Testis (tissue), 2 donors: ENCODE measurements at regions not wholly inside any gene's neighbourhood (a gene's known extent, or its start where the extent isn't known, plus 50 kb on each side); places are given as distances from the start of the nearest gene placed in this dataset.

ENCODE experiments used
- DNase-seq: peaks from one replicate; pipeline ENCODE4 v3.0.0-alpha.2; 2019
- H3K27ac ChIP-seq, 2 donors: fragments of 200-600 bp; sonication (generic); one replicate each; pipeline ENCODE4 v1.5.1; 2019
- H3K27me3 ChIP-seq: fragments of 200-600 bp; sonication (generic); one replicate; pipeline ENCODE4 v1.5.1; 2019
- H3K36me3 ChIP-seq: fragments of 200-600 bp; sonication (generic); one replicate; pipeline ENCODE4 v1.5.1; 2017; ENCODE audit warnings: low read depth; ENCODE audit errors: missing control alignments
- H3K4me1 ChIP-seq: fragments of 200-600 bp; sonication (generic); one replicate; pipeline ENCODE4 v1.5.1; 2019
- H3K4me3 ChIP-seq, 2 donors: fragments of 200-600 bp; sonication (generic); one replicate each; pipeline ENCODE4 v1.5.1; 2017 to 2019
- H3K9me3 ChIP-seq: fragments of 200-600 bp; sonication (generic); one replicate; pipeline ENCODE4 v1.5.1; 2017
- POLR2A ChIP-seq: fragments of 450-650 bp; IDR thresholded peaks from one replicate; pipeline ENCODE4 v1.6.1; 2017; ENCODE audit warnings: antibody characterized with exemption, mild to moderate bottlenecking, moderate library complexity
- WGBS, 2 donors: methylation state at CpG; one replicate each; pipeline ENCODE4 v1.1.5; 2018; 5-methylcytosine and 5-hydroxymethylcytosine counted together
- intact Hi-C: fragments of 100-400 bp; cut with DNase I; formaldehyde crosslinking; loops from one replicate; pipeline ENCODE4 v1.15.1; 2023; ENCODE audit warnings: low total_unique reads
- TF ChIP-seq, protein P1 (sequence below), 3 experiments: fragments of 450-650 bp in 2 of 3; fragments of 200-600 bp in 1 of 3; sonication (generic) in 1 of 3; IDR thresholded peaks; one replicate each; pipeline ENCODE4 v1.5.1; 2016 to 2019; ENCODE audit warnings: antibody characterized with exemption in 3 of 3, mild to moderate bottlenecking in 2 of 3, moderate library complexity in 1 of 3

DNA sequence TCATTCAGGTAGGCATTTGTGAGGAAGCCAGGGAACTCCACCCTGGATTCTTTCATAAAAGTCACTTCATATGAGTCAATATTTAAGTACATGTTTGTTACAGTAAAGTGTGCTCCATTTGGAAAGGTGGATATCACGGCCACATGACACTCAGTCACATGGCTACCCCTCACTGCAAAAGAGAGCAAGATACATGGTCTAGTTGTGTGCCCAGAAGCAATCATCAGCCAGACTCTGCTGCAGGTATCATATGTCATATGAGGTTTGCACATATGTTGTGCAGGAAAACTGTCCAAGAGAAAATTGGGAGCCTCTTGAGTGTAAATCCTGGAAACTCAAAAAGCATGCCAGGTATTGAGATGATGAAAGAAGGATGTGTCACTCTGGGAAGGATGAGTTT, 55.0 kb upstream of the NMNAT3 start:
- no peaks in the 10 kb centered on the region for H3K9me3 ChIP-seq
- intact Hi-C loops: no loop called here
- TF ChIP-seq, protein P1, sequence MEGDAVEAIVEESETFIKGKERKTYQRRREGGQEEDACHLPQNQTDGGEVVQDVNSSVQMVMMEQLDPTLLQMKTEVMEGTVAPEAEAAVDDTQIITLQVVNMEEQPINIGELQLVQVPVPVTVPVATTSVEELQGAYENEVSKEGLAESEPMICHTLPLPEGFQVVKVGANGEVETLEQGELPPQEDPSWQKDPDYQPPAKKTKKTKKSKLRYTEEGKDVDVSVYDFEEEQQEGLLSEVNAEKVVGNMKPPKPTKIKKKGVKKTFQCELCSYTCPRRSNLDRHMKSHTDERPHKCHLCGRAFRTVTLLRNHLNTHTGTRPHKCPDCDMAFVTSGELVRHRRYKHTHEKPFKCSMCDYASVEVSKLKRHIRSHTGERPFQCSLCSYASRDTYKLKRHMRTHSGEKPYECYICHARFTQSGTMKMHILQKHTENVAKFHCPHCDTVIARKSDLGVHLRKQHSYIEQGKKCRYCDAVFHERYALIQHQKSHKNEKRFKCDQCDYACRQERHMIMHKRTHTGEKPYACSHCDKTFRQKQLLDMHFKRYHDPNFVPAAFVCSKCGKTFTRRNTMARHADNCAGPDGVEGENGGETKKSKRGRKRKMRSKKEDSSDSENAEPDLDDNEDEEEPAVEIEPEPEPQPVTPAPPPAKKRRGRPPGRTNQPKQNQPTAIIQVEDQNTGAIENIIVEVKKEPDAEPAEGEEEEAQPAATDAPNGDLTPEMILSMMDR (IDR thresholded peaks at IDR 0.05): no peak
- TF ChIP-seq POLR2A: no peak
- no peak for DNase-seq
- 80 to 87% methylated on average over 1 of the region's 1 CpG for WGBS, 2 donors
- H3K4me1 ChIP-seq: no peaks in the 10 kb centered on the region
- no peak overlapping the region for H3K4me3 ChIP-seq
- H3K27ac ChIP-seq: no peak overlapping the region
- no peaks in the 10 kb centered on the region for H3K36me3 ChIP-seq
- no peaks in the 10 kb centered on the region for H3K27me3 ChIP-seq

DNA sequence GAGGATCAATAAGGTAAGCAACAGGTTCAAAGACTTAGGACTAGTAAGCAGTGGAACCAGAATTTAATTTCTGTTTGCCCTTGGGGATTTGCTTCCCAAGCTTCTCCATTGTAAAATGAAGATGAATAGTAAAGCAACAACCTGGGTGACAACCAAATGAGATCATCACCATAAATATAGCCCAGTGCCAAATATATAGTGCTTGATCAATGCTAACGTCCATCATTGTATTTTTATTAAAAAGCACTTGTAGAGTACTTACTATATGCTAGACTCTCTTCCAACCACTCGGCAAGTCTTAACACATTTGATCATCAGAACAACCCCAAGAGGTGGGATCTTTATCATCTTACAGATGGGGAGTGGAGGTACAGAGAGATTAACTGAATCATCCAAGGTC, 51.5 kb upstream of the NMNAT3 start:
- TF ChIP-seq, protein P1 (IDR thresholded peaks at IDR 0.05): no peak
- TF ChIP-seq POLR2A: no peak
- DNase-seq: no peak
- intact Hi-C loops: no loop called here

DNA sequence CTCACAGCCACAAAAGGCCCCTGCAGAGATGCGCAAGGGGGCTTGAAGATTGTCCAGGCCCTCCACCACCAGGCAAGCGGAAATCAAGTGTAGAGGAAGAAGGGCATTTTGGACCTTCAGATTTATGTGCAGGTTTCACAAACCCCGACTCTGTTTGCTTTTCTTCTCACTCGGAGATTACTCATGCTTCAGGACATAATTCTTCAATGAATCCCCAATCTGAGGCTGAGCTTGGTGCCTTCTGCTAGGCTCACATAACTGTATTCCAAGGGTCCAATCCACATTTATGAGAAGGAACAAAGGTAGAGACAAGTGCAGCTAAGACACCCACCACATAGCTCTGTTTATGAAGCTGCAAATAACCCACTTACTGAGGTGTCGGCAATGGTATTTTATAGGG, 50.6 kb upstream of the NMNAT3 start:
- WGBS, 2 donors: 85 to 90% methylated on average over 5 of the region's 5 CpGs
- no peaks in the 10 kb centered on the region for H3K36me3 ChIP-seq
- TF ChIP-seq, protein P1 (IDR thresholded peaks at IDR 0.05): no peak
- TF ChIP-seq POLR2A: no peak
- no peak overlapping the region for H3K27ac ChIP-seq
- H3K4me3 ChIP-seq: no peak overlapping the region
- DNase-seq: no peak
- H3K9me3 ChIP-seq: no peaks in the 10 kb centered on the region
- H3K27me3 ChIP-seq: no peaks in the 10 kb centered on the region
- intact Hi-C loops: no loop called here
- H3K4me1 ChIP-seq: no peaks in the 10 kb centered on the region

More for the DNA sequence above, 51.5 kb upstream of the NMNAT3 start:
- Histone ChIP-seq H3K36me3 (no peaks in the 10 kb centered on the region), H3K27me3 (no peaks in the 10 kb centered on the region), H3K9me3 (no peaks in the 10 kb centered on the region), H3K27ac (no peak overlapping the region), H3K4me3 (no peak overlapping the region), H3K4me1 (no peaks in the 10 kb centered on the region)
- WGBS, 2 donors: 62 to 68% methylated on average over 2 of the region's 2 CpGs
